BE2C (cell line): ENCODE measurements at regions not wholly inside any gene's neighbourhood (a gene's known extent, or its start where the extent isn't known, plus 50 kb on each side); places are given as distances from the start of the nearest gene placed in this dataset.

ENCODE experiments used
- DNase-seq: peaks from one replicate; pipeline ENCODE4 v3.0.0-alpha.2; 2020
- H3K27me3 ChIP-seq: fragments of 250-450 bp; sonication (Bioruptor Pico); 2 replicates; pipeline ENCODE4 v1.5.1; 2020; ENCODE audit warnings: mild to moderate bottlenecking
- H3K36me3 ChIP-seq: fragments of 250-450 bp; sonication (Bioruptor Pico); 2 replicates; pipeline ENCODE4 v1.5.1; 2020; ENCODE audit warnings: mild to moderate bottlenecking
- H3K4me1 ChIP-seq: fragments of 250-450 bp; sonication (Bioruptor Pico); 2 replicates; pipeline ENCODE4 v1.5.1; 2020
- H3K4me3 ChIP-seq: 2 replicates; pipeline ENCODE4 v1.5.1; 2011; ENCODE audit warnings: low read depth, low read length
- H3K9me3 ChIP-seq: fragments of 250-450 bp; sonication (Bioruptor Pico); 2 replicates; pipeline ENCODE4 v1.5.1; 2020
- CTCF ChIP-seq: IDR thresholded peaks from 2 replicates; pipeline ENCODE4 v1.5.1; 2012; ENCODE audit warnings: mild to moderate bottlenecking, low read depth, low read length

GRCh38 chr15:75100679-75101078, 77.3 kb downstream of the PPCDC start:
- no peaks in the 10 kb centered on the region for H3K27me3 ChIP-seq
- no peak overlapping the region for H3K4me3 ChIP-seq
- H3K9me3 ChIP-seq, result no peaks in the 10 kb centered on the region
- no peak for DNase-seq
- no peak for TF ChIP-seq CTCF
- no peaks in the 10 kb centered on the region for H3K36me3 ChIP-seq
- H3K4me1 ChIP-seq, result no peaks in the 10 kb centered on the region

GRCh38 chr15:75104804-75105557, 81.6 kb downstream of the PPCDC start:
- H3K27me3 ChIP-seq, result no peaks in the 10 kb centered on the region
- H3K9me3 ChIP-seq, result no peaks in the 10 kb centered on the region
- DNase-seq, result no peak
- no peak for TF ChIP-seq CTCF
- no peaks in the 10 kb centered on the region for H3K36me3 ChIP-seq
- H3K4me1 ChIP-seq, result no peaks in the 10 kb centered on the region
- no peak overlapping the region for H3K4me3 ChIP-seq

GRCh38 chr15:75107516-75107907, 84.1 kb downstream of the PPCDC start:
- DNase-seq, result no peak
- Histone ChIP-seq H3K9me3 (no peaks in the 10 kb centered on the region), H3K4me1 (no peaks in the 10 kb centered on the region), H3K27me3 (no peaks in the 10 kb centered on the region), H3K36me3 (no peaks in the 10 kb centered on the region), H3K4me3 (no peak overlapping the region)
- no peak for TF ChIP-seq CTCF

DNA sequence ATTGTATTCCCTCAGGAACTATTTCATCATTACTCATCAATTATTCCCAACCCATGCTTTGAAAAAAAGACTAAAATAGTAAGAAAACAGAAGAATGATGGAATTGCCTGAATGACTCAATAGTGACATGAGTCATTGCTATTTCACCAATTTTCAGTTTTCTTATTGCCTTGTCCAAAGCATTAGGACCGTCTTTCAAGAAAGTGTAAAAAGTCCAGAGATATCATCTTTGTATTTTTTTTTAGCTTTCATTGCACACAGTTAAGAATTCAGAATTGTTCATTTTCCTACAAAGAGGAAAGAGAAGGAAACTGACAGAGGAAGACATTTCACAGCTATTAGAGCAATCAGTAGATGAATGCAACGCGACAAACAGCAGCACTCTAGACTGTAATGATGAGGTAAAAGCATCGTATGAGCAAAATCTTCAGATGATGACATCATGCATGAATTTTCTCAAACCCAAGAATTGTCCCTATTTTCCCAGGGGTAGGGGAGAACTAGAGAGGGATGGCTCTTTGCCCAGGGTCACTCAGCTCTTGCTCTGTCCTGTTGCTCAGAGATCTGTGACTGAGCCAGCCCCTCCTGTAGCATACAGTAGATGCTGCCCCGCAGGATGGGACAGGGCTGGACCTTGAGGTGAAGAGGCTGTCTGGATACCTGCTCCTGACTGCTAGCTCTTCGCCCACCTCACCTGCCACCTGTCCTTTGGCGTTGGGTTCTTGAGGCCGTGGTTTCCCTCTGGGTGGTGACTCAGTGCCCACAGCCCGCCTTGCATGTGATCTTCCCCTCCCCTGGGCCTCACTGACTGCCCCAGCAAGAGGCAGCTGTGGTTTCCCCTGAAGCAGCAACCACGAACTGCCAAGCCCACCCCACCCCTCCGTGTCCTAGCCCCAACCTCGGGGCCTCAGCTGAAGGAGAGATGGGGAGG, 84.8 kb downstream of the PPCDC start:
- H3K27me3 ChIP-seq, result no peaks in the 10 kb centered on the region
- no peak for DNase-seq
- no peaks in the 10 kb centered on the region for H3K9me3 ChIP-seq
- no peaks in the 10 kb centered on the region for H3K36me3 ChIP-seq
- no peak for TF ChIP-seq CTCF
- H3K4me3 ChIP-seq, result no peak overlapping the region
- no peaks in the 10 kb centered on the region for H3K4me1 ChIP-seq

DNA sequence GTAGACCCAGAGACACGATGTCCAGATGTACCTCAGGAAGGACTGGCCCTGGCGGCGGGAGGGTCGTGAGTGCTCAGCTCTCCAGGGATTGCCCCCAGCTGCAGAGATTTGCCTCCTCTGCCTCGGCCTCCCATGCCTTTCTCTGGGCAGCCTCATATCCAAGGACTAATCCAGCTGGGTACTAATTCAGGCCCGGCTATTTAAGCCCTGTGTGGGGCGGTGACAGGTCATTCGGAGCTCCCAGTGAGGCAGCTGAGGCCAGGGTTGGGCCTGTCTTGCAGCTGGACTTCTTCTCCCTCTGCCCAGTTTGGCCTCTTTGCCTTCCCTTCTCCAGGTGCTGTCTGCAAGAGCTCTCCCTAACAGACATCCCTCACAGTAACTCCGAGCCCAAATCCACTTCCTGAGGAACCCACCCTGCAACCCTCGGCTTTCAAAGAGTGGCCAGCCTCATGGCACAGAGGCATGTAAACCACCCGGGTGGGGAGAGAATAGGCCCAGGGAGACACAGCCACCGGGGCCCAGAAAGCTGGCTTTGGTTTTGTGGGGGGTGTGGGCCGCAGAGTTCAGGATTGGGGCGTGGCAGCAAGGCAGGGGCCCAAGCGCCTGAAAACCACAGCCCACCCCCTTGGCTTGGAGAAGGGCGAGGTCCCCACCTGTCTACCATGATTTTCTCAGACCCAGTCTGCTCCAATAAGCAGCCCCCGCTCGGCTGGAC, 85.8 kb downstream of the PPCDC start:
- Histone ChIP-seq H3K4me1 (no peaks in the 10 kb centered on the region), H3K36me3 (no peaks in the 10 kb centered on the region), H3K27me3 (no peaks in the 10 kb centered on the region), H3K4me3 (no peak overlapping the region), H3K9me3 (no peaks in the 10 kb centered on the region; the same call in 1 of the 2 replicates)
- DNase-seq, result no peak
- TF ChIP-seq CTCF, result no peak
